ENCODE measurements at regions not wholly inside any gene's neighbourhood (a gene's known extent, or its start where the extent isn't known, plus 50 kb on each side); places are given as distances from the start of the nearest gene placed in this dataset.
"Not testable (repeated sequence)": the region's sequence is repeated elsewhere in the genome, so short reads cannot be mapped to it uniquely, and the experiment has no call there.

DNA sequence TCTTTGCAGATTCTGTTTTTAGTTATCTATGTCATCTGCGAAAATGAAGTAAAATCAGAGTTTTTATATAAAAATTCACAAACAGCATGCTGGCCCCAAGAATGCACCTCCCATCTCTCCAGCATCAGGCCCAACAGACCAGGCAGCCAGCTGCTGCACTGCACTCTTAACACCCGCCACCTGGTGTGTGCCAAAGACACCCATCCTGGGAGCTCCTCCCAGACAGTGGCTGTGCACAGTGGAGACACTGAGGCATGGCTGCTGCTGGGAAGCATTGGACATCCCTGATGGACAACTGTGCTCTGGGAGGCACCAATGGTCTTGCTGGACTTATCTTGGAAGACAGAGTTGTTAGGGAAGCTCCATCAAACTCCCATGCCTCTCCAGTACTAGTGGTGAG, 817.2 kb downstream of the TMEM121 start:
- no peak overlapping the region for H3K4me3 ChIP-seq (ENCODE audit: low read depth, low read length)
- no peak for TF ChIP-seq CTCF (IDR thresholded peaks at IDR 0.05; ENCODE audit: low read depth, low read length)

GRCh38 chr14:106344065-106344614, 817.8 kb downstream of the TMEM121 start:
- H3K4me3 ChIP-seq (ENCODE audit: low read depth, low read length) = not testable (repeated sequence)

GRCh38 chr14:106344791-106345479, 818.6 kb downstream of the TMEM121 start:
- H3K4me3 ChIP-seq (ENCODE audit: low read depth, low read length) = not testable (repeated sequence)

DNA sequence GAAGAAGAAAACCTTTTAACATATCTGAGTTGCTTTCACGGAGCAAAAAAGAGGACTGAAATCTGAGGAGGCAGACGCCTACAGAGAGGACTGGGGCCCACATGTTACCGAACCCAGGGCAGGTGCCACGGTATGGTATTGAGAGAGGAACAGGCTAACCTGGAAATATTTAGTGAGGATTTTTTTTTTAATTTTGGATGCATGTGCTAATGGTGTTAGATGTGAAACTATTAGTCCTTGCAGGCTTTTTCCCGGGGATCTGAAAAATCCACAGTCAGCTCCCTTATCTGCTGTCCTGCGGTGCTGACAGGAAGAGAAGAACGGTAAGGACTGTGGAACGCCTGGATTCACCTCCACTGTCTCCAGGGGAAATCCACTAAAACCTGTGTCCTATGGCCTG, 819.7 kb downstream of the TMEM121 start:
- TF ChIP-seq CTCF (IDR thresholded peaks at IDR 0.05; ENCODE audit: low read depth, low read length) = no peak
- H3K4me3 ChIP-seq (ENCODE audit: low read depth, low read length) = no peak overlapping the region

- no peak for TF ChIP-seq CTCF (IDR thresholded peaks at IDR 0.05; ENCODE audit: low read depth, low read length)
- H3K4me3 ChIP-seq (ENCODE audit: low read depth, low read length) = no peak overlapping the region
These were observed 820.3 kb downstream of the TMEM121 start for GRCh38 chr14:106346534-106347290.

DNA sequence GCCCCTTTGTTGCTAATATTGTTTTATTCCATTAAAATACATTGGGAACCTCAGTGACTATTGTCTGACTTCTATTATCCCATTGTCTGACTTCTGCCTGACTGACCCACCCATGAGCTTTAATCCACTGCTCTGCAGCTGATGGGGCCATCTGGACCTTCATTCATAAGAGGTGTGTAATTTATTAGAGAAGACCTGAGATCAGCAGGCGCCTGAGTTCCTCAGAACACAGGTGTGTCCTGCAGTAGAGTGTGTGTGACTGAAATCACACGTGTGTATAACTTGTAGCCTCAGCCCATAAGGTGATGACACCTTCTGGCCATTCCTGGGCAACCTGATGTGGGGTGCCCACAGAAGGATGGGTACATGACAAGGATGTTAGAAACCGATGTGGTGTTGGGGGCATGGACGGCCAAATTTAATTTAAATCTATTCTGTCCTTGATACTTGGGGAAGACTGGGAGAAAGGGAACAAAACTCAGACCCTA, 821.0 kb downstream of the TMEM121 start:
- no peak for TF ChIP-seq CTCF (IDR thresholded peaks at IDR 0.05; ENCODE audit: low read depth, low read length)
- no peak overlapping the region for H3K4me3 ChIP-seq (ENCODE audit: low read depth, low read length)

- TF ChIP-seq CTCF (IDR thresholded peaks at IDR 0.05; ENCODE audit: low read depth, low read length) = no peak
- H3K4me3 ChIP-seq (ENCODE audit: low read depth, low read length) = no peak overlapping the region
These were observed 821.7 kb downstream of the TMEM121 start for GRCh38 chr14:106347890-106348755.

DNA sequence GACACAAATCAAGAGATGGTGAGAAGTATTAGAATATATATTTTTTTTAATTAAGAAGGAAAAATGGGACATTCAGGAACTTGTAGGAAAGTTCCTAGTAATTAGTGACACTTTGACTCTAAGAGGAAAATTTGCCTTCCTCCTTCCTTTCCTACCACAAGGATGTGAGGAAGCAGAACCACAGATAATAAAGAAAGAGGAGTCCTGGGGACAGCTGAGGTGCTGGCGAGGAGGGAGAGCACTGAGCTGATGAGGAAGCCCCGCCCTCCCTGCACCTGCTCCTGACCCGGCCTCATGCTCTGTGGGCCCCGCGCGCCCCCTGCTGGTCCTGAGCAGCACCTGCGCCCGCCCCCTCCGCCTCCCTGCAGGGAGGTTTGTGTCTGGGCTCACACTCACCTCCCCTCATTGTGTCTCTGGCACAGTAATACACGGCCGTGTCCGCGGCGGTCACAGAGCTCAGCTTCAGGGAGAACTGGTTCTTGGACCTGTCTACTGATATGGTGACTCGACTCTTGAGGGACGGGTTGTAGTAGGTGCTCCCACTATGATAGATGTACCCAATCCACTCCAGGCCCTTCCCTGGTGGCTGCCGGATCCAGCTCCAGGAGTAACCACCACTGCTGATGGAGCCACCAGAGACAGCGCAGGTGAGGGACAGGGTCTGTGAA, 822.6 kb downstream of the TMEM121 start:
- H3K4me3 ChIP-seq (ENCODE audit: low read depth, low read length) = not testable (repeated sequence)

- H3K4me3 ChIP-seq (ENCODE audit: low read depth, low read length) = not testable (repeated sequence)
These were observed 823.5 kb downstream of the TMEM121 start for GRCh38 chr14:106349678-106350457.

- not testable (repeated sequence) for H3K4me3 ChIP-seq (ENCODE audit: low read depth, low read length)
These were observed 828.8 kb downstream of the TMEM121 start for GRCh38 chr14:106355007-106355791.
